ENCODE measurements at regions not wholly inside any gene's neighbourhood (a gene's known extent, or its start where the extent isn't known, plus 50 kb on each side); places are given as distances from the start of the nearest gene placed in this dataset.

DNA sequence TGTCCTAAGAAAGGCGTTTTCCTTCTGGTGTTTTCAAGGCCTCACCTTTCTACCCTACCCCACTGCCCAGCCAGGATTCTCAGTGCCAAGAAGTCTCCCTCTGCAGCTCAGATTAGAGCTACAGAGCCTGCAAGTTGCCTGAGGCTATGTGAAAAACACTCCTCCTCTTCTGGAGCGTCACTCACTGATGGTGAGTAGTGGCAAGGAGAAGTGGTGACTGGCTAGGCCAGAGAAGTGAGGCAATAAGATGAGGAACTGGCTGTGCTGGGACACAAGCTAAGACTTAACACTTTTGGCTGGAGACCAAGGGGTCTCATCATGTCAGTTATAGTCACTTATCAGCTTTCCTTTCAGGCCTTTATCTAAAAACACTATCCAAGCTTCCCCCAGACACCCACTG, 86.7 kb upstream of the PRKAR2B start:
- H3K4me1 ChIP-seq (ENCODE audit: insufficient read depth), result no peaks in the 10 kb centered on the region
- no peak for DNase-seq (ENCODE audit: extremely low spot score)
- no peak overlapping the region for H3K27ac ChIP-seq (ENCODE audit: low read depth)
- H3K4me3 ChIP-seq (ENCODE audit: low read depth, low read length), result no peak overlapping the region
- no peaks in the 10 kb centered on the region for H3K36me3 ChIP-seq (ENCODE audit: insufficient read depth)
- 91% methylated on average over 2 of the region's 2 CpGs for WGBS

DNA sequence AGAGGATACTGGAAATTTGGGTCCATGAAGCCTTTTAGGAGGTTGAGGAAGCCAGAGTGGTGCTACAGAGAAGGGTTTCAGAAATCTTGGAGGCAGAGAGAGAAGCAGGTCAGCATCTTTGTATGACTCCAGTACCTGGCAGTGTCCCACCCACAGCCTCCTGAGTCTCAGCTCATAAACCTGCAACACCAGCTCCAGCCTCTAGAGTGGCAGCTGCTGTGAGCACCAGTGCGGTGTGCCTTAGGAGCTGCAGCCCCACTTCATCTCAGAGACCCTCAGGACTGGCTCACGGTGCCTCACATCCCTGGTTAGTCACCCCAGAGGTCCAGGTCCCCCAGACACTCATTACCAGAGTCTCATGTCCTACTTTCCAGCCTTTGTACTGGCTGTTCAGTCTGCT, 84.8 kb upstream of the PRKAR2B start:
- no peaks in the 10 kb centered on the region for H3K4me1 ChIP-seq (ENCODE audit: insufficient read depth)
- no peak for DNase-seq (ENCODE audit: extremely low spot score)
- no peak overlapping the region for H3K4me3 ChIP-seq (ENCODE audit: low read depth, low read length)
- WGBS, result 56% methylated on average over 2 of the region's 2 CpGs
- no peaks in the 10 kb centered on the region for H3K36me3 ChIP-seq (ENCODE audit: insufficient read depth)
- no peak overlapping the region for H3K27ac ChIP-seq (ENCODE audit: low read depth)

DNA sequence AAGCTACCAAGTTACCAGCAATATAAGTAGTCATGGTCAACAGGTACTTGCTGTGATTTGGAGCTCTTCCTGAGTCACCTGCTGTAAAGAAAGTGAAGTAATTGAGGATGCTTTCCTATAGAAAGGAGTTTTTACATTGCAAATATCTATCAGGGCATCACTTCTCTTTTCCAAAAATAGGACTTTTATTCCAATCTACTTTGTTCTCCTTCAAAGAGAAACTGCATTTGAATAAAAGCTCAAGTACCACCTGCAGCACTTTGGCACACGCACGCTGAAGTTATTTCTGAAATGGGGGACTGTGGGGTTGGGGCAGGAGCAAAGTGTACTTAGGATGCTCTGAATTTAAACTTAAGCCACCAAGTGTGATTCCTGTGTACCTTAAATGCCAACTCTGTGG, 81.8 kb upstream of the PRKAR2B start:
- H3K36me3 ChIP-seq (ENCODE audit: insufficient read depth), result no peaks in the 10 kb centered on the region
- H3K4me1 ChIP-seq (ENCODE audit: insufficient read depth), result no peaks in the 10 kb centered on the region
- no peak overlapping the region for H3K4me3 ChIP-seq (ENCODE audit: low read depth, low read length)
- no peak overlapping the region for H3K27ac ChIP-seq (ENCODE audit: low read depth)
- 95% methylated on average over 2 of the region's 2 CpGs for WGBS
- DNase-seq (ENCODE audit: extremely low spot score), result no peak

DNA sequence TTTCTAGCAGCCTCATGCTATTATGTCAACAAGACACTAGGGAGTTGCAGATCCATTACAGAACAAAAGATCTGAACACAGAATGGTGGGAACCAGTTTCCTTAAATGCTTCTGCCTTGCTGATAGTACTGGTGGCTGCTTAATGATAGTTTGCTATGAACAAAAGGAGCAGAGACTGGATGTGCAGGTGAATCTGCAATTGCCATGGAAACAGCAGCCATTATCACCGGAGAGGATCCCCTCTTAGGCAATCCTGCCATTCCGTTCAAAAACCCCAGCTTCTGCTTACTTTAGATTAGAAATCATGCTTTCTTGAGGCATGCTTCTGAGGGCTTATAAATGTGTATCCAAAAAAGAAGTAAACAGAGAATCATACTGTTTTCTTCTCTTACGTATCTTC, 80.0 kb upstream of the PRKAR2B start:
- no peak overlapping the region for H3K27ac ChIP-seq (ENCODE audit: low read depth)
- 22% methylated on average over 3 of the region's 3 CpGs for WGBS
- H3K36me3 ChIP-seq (ENCODE audit: insufficient read depth), result no peaks in the 10 kb centered on the region
- no peak for DNase-seq (ENCODE audit: extremely low spot score)
- H3K4me3 ChIP-seq (ENCODE audit: low read depth, low read length), result no peak overlapping the region
- no peaks in the 10 kb centered on the region for H3K4me1 ChIP-seq (ENCODE audit: insufficient read depth)

DNA sequence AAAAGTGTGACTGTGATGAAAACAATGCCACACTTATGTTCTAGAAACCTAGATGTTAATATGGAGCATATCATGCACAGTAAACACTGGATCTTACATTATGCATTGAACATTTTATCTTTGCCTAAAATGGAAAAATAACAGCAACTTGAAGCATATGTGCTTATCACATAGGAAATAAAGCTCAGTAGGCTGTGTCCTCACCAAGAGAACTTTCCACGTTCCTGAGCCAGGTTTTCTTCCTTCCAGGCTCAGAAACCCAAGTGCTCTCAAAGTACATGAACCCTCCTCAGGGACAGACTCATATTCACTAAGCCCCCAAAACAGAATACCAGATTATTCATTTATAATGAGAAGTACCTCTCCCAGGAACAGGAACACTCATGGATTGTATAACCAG, 79.4 kb upstream of the PRKAR2B start:
- Histone ChIP-seq H3K36me3 (ENCODE audit: insufficient read depth) (no peaks in the 10 kb centered on the region), H3K27ac (ENCODE audit: low read depth) (no peak overlapping the region), H3K4me1 (ENCODE audit: insufficient read depth) (no peaks in the 10 kb centered on the region), H3K4me3 (ENCODE audit: low read depth, low read length) (no peak overlapping the region)
- 51% methylated on average over 1 of the region's 1 CpG for WGBS
- no peak for DNase-seq (ENCODE audit: extremely low spot score)

DNA sequence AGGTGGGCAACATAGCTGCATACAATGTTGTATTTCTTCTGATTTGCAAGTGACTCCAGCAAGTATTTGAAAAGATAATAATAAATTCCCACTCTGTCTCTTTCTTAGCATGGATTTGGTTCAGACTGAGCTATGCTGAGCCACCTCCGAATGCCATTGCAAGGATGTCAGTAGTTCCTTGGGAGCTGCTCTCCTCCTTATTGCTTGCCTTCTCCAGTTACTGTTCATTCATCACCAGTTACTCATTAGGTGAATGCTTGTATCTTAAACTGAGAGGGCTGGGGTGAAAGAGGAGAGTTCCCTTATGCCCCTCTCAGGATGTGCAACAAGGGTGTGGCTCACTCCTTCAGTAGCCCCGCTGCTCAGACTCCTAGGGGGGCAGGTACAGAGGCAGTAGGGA, 78.4 kb upstream of the PRKAR2B start:
- 84% methylated on average over 2 of the region's 2 CpGs for WGBS

DNA sequence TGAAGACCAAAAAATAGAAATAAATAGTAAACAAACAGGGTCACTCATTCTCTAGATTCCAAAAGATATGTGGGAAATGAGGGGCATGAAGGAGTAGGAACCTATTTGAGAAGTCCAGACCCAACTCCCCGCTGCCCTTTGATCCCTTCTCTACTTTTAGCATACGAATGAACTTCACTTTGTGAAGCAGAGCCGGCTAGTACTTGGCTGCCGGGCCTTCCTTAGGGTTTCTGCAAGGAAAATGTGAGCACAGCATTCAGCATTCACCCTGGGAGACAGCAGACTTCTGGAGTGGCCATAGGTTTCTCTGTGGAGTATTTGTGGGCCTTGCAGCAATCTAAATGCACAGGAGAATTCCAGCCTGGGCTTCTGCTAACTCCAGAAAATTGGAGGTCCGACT, 76.3 kb upstream of the PRKAR2B start:
- no peak for DNase-seq (ENCODE audit: extremely low spot score)
- WGBS, result 71% methylated on average over 5 of the region's 5 CpGs
- no peaks in the 10 kb centered on the region for H3K4me1 ChIP-seq (ENCODE audit: insufficient read depth)
- H3K27ac ChIP-seq (ENCODE audit: low read depth), result no peak overlapping the region
- no peak overlapping the region for H3K4me3 ChIP-seq (ENCODE audit: low read depth, low read length)
- no peaks in the 10 kb centered on the region for H3K36me3 ChIP-seq (ENCODE audit: insufficient read depth)

More for the DNA sequence above, 78.4 kb upstream of the PRKAR2B start:
- Histone ChIP-seq H3K27ac (ENCODE audit: low read depth) (no peak overlapping the region), H3K4me3 (ENCODE audit: low read depth, low read length) (no peak overlapping the region), H3K4me1 (ENCODE audit: insufficient read depth) (no peaks in the 10 kb centered on the region), H3K36me3 (ENCODE audit: insufficient read depth) (no peaks in the 10 kb centered on the region)
- DNase-seq (ENCODE audit: extremely low spot score), result no peak

DNA sequence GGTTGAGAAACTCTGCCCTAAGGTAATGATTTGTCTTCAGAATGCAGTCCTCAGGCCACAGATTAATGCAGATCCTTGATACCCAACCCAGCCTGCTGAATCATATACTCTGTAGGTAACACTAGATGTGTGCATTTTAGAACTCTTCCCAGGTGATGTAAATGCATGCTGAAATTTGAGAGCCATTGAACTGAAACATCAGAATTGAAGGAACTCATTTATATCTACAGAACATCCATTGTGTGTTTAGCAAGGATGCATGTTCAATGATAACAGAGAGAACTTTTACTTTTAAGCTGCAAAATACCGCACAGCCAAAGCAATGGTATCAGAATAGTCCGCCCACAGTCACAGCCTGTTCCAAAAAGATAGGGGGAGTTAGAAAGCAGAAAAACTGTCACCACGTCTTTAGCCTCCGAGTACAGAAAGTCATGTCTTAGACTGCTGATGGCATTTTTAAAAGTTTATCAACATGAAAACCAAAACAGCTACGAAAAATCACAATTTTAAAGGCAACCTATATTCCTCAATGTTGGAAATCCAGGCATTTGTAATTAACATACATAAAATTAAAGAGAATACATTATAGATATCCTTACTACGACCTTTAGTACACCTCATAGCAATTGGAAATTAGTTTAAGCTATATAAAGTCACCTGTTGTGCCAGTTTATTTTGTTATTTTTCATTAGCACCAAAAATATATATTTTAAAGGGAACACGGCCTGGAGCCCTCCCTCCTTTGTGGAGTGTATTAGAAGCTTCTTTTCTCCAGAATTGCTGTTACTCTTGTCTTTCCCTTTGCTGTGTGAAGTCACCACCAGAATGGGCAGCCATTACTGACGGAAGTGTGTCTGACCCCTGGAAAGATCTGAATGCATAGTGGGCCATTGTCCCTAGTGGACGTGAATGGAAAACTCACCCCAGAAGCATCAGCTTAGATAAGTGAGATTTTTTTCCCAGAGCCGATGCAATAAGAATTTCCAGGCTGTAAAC, 65.8 kb upstream of the PRKAR2B start:
- Histone ChIP-seq H3K4me1 (ENCODE audit: insufficient read depth) (no peaks in the 10 kb centered on the region), H3K4me3 (ENCODE audit: low read depth, low read length) (no peak overlapping the region), H3K36me3 (ENCODE audit: insufficient read depth) (no peaks in the 10 kb centered on the region), H3K27ac (ENCODE audit: low read depth) (no peak overlapping the region)
- 75% methylated on average over 10 of the region's 10 CpGs for WGBS
- no peak for DNase-seq (ENCODE audit: extremely low spot score)

DNA sequence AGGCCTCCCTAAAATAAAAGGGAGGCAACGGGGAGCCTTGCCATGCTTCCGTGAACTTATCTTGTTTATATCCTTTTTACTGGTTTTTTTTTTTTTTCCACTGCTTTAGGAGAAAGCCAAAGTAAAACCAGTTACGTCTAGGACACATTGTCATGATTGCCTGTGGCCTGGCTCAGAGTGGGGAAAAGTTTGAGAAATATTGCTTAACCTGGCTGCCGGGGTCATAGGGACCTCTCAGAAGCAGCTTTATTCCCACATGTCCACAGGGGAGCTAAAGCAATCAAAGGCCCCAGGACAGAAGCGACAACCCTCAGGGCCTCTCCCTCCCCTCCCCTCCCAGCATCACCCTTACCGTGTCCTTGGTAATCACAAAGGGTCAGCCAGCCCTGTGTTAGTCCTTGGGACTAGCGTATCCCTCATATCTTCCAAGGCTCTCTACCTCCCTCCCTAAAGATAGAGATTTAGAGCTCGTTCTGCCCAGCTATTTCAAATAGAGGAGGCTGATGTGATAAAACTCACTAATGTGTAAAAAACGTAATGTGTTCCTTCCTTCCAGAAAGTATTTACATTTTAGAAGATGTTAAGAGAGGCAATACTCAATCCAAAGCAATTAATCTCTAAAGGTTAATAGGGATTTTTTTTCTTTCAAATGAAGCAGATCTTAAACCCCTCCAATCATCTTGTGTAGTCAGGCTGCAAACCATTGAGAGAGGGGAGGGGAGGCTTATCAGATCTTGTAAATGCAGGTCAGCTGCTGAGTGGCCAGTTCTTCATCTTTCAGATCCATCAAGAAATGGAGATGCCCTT, 64.8 kb upstream of the PRKAR2B start:
- Histone ChIP-seq H3K36me3 (ENCODE audit: insufficient read depth) (no peaks in the 10 kb centered on the region), H3K4me3 (ENCODE audit: low read depth, low read length) (no peak overlapping the region), H3K4me1 (ENCODE audit: insufficient read depth) (no peaks in the 10 kb centered on the region), H3K27ac (ENCODE audit: low read depth) (peak overlapping the region; percentile 14)
- DNase-seq (ENCODE audit: extremely low spot score), result no peak
- 59% methylated on average over 9 of the region's 9 CpGs for WGBS

DNA sequence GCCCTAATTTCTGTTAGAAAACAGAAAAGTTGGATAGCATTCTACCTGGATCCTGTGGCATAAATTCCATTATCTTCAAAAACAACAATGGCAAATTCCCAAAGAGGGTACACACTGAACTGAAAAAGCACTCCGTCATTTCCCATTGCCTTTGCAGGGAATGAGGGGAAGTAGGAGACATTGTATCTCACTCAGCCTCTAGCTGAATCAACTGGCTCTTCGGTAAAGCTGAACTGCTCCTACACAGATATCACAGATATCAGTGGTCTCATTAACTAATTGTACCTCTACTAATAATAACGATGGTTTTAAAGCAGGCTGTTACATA, 64.2 kb upstream of the PRKAR2B start:
- no peak for DNase-seq (ENCODE audit: extremely low spot score)
- H3K4me1 ChIP-seq (ENCODE audit: insufficient read depth), result no peaks in the 10 kb centered on the region
- H3K36me3 ChIP-seq (ENCODE audit: insufficient read depth), result no peaks in the 10 kb centered on the region
- no peak overlapping the region for H3K27ac ChIP-seq (ENCODE audit: low read depth)
- no peak overlapping the region for H3K4me3 ChIP-seq (ENCODE audit: low read depth, low read length)
- 89% methylated on average over 3 of the region's 3 CpGs for WGBS

DNA sequence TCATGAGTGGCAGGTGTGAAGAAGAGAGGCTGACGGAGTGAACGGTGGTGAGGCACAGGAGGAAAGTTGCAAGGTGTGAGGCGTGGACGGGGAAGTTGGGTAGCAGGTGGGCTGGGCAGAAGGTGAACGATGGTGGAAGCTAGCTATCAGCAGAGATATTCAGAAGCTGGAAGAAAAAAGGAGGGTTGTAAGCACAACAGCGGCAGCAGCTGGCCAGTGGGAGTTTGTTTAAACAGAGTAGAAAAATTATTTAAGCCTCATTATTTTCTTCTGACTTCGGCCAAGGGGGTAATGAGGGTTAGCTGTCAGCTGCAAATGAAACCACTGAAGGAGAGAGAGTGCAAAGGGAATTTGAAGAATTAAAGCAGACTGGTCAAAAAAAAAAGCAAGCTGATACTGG, 62.1 kb upstream of the PRKAR2B start:
- no peak for DNase-seq (ENCODE audit: extremely low spot score)
- Histone ChIP-seq H3K36me3 (ENCODE audit: insufficient read depth) (no peaks in the 10 kb centered on the region), H3K27ac (ENCODE audit: low read depth) (no peak overlapping the region), H3K4me1 (ENCODE audit: insufficient read depth) (no peaks in the 10 kb centered on the region), H3K4me3 (ENCODE audit: low read depth, low read length) (no peak overlapping the region)
- 68% methylated on average over 7 of the region's 7 CpGs for WGBS

DNA sequence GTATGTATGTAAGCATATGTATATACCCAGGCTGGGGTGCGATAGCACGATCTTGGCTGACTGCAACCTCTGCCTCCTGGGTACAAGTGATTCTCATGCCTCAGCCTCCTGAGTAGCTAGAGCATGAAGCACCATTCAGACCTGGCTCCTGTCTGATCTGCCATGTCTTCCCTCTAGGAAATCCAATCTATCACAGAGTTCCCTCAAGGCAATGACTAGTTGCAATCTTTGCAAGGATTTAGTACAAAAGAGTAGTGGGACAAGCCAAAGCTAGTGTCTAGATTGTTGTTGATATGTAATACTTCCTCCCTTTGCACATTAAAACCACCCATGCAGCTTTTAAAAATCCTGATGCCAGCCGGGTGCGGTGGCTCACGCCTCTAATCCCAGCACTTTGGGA, 60.5 kb upstream of the PRKAR2B start:
- no peaks in the 10 kb centered on the region for H3K4me1 ChIP-seq (ENCODE audit: insufficient read depth)
- no peak for DNase-seq (ENCODE audit: extremely low spot score)
- no peak overlapping the region for H3K4me3 ChIP-seq (ENCODE audit: low read depth, low read length)
- no peak overlapping the region for H3K27ac ChIP-seq (ENCODE audit: low read depth)
- no peaks in the 10 kb centered on the region for H3K36me3 ChIP-seq (ENCODE audit: insufficient read depth)
- 95% methylated on average over 5 of the region's 5 CpGs for WGBS

DNA sequence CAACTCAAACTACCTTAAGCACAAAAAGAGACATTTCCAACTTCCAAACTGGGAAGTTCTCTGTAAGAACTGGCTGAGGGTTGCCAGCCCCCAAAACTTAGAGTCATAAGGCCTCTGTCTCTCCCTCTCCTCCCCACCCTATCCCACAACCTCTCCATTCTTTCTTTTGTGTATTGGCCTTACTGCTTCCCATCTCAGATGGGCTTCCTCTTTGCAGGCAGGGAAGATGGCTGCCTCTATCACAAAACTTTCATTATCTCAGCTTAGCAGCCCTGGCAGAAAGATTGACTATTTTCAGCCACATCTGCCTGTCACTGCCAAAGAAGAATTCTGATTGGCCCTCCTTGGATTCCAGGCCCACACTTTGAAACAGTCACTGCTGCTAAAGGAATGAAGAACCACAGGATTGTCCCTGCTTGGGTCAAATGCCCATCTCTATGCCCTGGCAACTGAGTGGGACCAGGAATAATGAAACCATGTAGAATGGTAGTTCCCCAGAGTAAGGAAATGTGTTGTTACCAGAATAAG, 58.0 kb upstream of the PRKAR2B start:
- Histone ChIP-seq H3K4me1 (ENCODE audit: insufficient read depth) (no peaks in the 10 kb centered on the region), H3K27ac (ENCODE audit: low read depth) (no peak overlapping the region)
- DNase-seq (ENCODE audit: extremely low spot score), result no peak

DNA sequence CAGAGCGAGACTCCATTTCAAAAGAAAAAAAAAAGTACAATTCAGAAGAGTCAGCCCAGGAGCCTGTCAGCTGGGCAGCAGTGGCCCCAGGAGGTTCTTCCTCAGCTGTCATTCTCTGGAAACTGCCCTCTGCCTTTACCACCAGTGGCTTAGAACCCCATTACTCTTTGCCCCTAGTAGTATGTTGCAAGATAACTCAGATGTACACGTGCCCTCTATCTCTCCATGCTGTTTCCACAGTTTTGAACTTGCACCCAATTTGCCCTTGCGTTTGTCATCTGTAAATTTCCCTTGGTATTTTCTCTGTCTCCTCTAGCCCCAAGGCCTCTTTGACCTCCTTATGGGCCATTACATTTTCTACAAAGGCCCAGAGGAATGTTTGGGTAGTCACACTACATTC, 56.7 kb upstream of the PRKAR2B start:
- DNase-seq (ENCODE audit: extremely low spot score), result no peak
- no peaks in the 10 kb centered on the region for H3K36me3 ChIP-seq (ENCODE audit: insufficient read depth)
- H3K4me1 ChIP-seq (ENCODE audit: insufficient read depth), result no peaks in the 10 kb centered on the region
- 88% methylated on average over 3 of the region's 3 CpGs for WGBS
- no peak overlapping the region for H3K27ac ChIP-seq (ENCODE audit: low read depth)
- H3K4me3 ChIP-seq (ENCODE audit: low read depth, low read length), result no peak overlapping the region

More for the DNA sequence above, 58.0 kb upstream of the PRKAR2B start:
- H3K4me3 ChIP-seq (ENCODE audit: low read depth, low read length), result no peak overlapping the region
- no peaks in the 10 kb centered on the region for H3K36me3 ChIP-seq (ENCODE audit: insufficient read depth)
